Keratinocyte (primary cell): ENCODE measurements at regions not wholly inside any gene's neighbourhood (a gene's known extent, or its start where the extent isn't known, plus 50 kb on each side); places are given as distances from the start of the nearest gene placed in this dataset.
"Not testable (repeated sequence)": the region's sequence is repeated elsewhere in the genome, so short reads cannot be mapped to it uniquely, and the experiment has no call there.

ENCODE experiments used
- DNase-seq: peaks from one replicate; pipeline ENCODE4 v3.0.0-alpha.2; 2011; ENCODE audit warnings: low read depth, missing footprints, low spot score
- FAIRE-seq: peaks from 2 replicates; lab custom pipeline; 2011; peaks lifted over from hg19 to GRCh38; lab: Jason Lieb, UNC
- H2AFZ ChIP-seq: 2 replicates; pipeline ENCODE4 v1.6.0; 2012; ENCODE audit warnings: low read length, control low read depth, inconsistent platforms; ENCODE audit not compliant: control insufficient read depth
- H3K27ac ChIP-seq: 2 replicates; pipeline ENCODE4 v1.5.1; 2011; ENCODE audit warnings: low read length; ENCODE audit not compliant: control insufficient read depth, insufficient read depth
- H3K27me3 ChIP-seq: 3 replicates; pipeline ENCODE4 v1.6.0; 2011; ENCODE audit warnings: low read length; ENCODE audit not compliant: control insufficient read depth, insufficient read depth; ENCODE audit errors: extremely low read depth
- H3K36me3 ChIP-seq, 2 experiments: 2 replicates in 1 of 2; 3 replicates in 1 of 2; pipeline ENCODE4 v1.5.1; 2011; ENCODE audit warnings: low read length in 2 of 2, mild to moderate bottlenecking in 1 of 2; ENCODE audit not compliant: control insufficient read depth in 2 of 2, insufficient read depth in 2 of 2; ENCODE audit errors: extremely low read depth in 1 of 2
- H3K4me1 ChIP-seq: 3 replicates; pipeline ENCODE4 v1.5.1; 2011; ENCODE audit warnings: low read length; ENCODE audit not compliant: control insufficient read depth, insufficient read depth; ENCODE audit errors: extremely low read depth
- H3K4me2 ChIP-seq: 3 replicates; pipeline ENCODE4 v1.6.0; 2011; ENCODE audit warnings: low read depth, low read length; ENCODE audit not compliant: control insufficient read depth, insufficient read depth; ENCODE audit errors: extremely low read depth
- H3K4me3 ChIP-seq, 3 experiments: fragments of 200-600 bp in 1 of 3; sonication (generic) in 1 of 3; 2 replicates in 2 of 3; 3 replicates in 1 of 3; pipeline ENCODE4 v1.5.1; 2011 to 2016; ENCODE audit warnings: low read length in 3 of 3, mild to moderate bottlenecking in 3 of 3, control low read depth in 2 of 3, inconsistent platforms in 1 of 3, low read depth in 1 of 3, mixed read lengths in 1 of 3, mixed run types in 1 of 3, moderate library complexity in 1 of 3; ENCODE audit not compliant: control insufficient read depth in 2 of 3, insufficient read depth in 2 of 3; ENCODE audit errors: extremely low read depth in 1 of 3
- H3K79me2 ChIP-seq: 2 replicates; pipeline ENCODE4 v1.6.0; 2012; ENCODE audit warnings: low read length; ENCODE audit not compliant: control insufficient read depth, insufficient read depth
- H3K9ac ChIP-seq: 3 replicates; pipeline ENCODE4 v1.6.0; 2011; ENCODE audit warnings: low read length; ENCODE audit not compliant: control insufficient read depth, insufficient read depth; ENCODE audit errors: extremely low read depth
- H3K9me1 ChIP-seq: 3 replicates; pipeline ENCODE4 v1.6.0; 2011; ENCODE audit warnings: low read length; ENCODE audit not compliant: control insufficient read depth, insufficient read depth; ENCODE audit errors: extremely low read depth
- H3K9me3 ChIP-seq: 2 replicates; pipeline ENCODE4 v1.5.1; 2012; ENCODE audit warnings: low read depth, low read length; ENCODE audit not compliant: control insufficient read depth
- H4K20me1 ChIP-seq: 3 replicates; pipeline ENCODE4 v1.6.0; 2011; ENCODE audit warnings: low read length; ENCODE audit not compliant: control insufficient read depth, insufficient read depth; ENCODE audit errors: extremely low read depth
- CTCF ChIP-seq, 3 experiments: IDR thresholded peaks in 1 of 3; conservative IDR thresholded peaks in 1 of 3; optimal IDR thresholded peaks in 1 of 3; 2 replicates in 2 of 3; 3 replicates in 1 of 3; pipeline versions ENCODE3 to v1.5.1; 2011; ENCODE audit warnings: low read length in 3 of 3, mild to moderate bottlenecking in 3 of 3, moderate library complexity in 2 of 3, control low read depth in 1 of 3, inconsistent platforms in 1 of 3; ENCODE audit not compliant: insufficient read depth in 2 of 3; ENCODE audit errors: extremely low read depth in 1 of 3
- EZH2 ChIP-seq: IDR thresholded peaks from one replicate; pipeline ENCODE4 v1.6.1; 2012; ENCODE audit warnings: inconsistent platforms, mild to moderate bottlenecking, low read length, moderate library complexity
- dilution Hi-C: fragments of 300-500 bp; cut with MboI; formaldehyde crosslinking; loops from one replicate; pipeline ENCODE4 v1.7.0; 2020; ENCODE audit warnings: low sequenced_read_pairs; ENCODE audit not compliant: extremely low pct_ligation_motif_present

- Histone ChIP-seq H3K4me3 (no peak overlapping the region), H3K4me2 (no peak overlapping the region), H3K27ac (no peak overlapping the region), H3K9me1 (no peaks in the 10 kb centered on the region), H3K27me3 (no peaks in the 10 kb centered on the region), H4K20me1 (no peaks in the 10 kb centered on the region), H3K36me3 (no peaks in the 10 kb centered on the region), H3K4me1 (no peaks in the 10 kb centered on the region), H3K9me3 (no peaks in the 10 kb centered on the region), H3K79me2 (no peaks in the 10 kb centered on the region), H3K9ac (no peak overlapping the region), H2AFZ (no peak overlapping the region)
- dilution Hi-C loops: no loop called here
- TF ChIP-seq CTCF (optimal IDR thresholded peaks at IDR 0.05 in 1 of 3, IDR thresholded peaks at IDR 0.05 in 1 of 3, conservative IDR thresholded peaks at IDR 0.05 in 1 of 3; ENCODE audit: extremely low read depth in 1 of 3, insufficient read depth in 2 of 3, low read length in 3 of 3) (no peak), EZH2 (no peak)
- no peak for DNase-seq
- no peak for FAIRE-seq
Measured at GRCh38 chr1:222382171-222382570, 165.7 kb downstream of the HHIPL2 start.

- H3K9me3 ChIP-seq: no peaks in the 10 kb centered on the region
- dilution Hi-C loops: no loop called here
- no peak for DNase-seq
- H3K4me1 ChIP-seq: no peaks in the 10 kb centered on the region
- no peak for TF ChIP-seq CTCF (optimal IDR thresholded peaks at IDR 0.05 in 1 of 3, IDR thresholded peaks at IDR 0.05 in 1 of 3, conservative IDR thresholded peaks at IDR 0.05 in 1 of 3; ENCODE audit: extremely low read depth in 1 of 3, insufficient read depth in 2 of 3, low read length in 3 of 3)
- TF ChIP-seq EZH2: no peak
- no peaks in the 10 kb centered on the region for H4K20me1 ChIP-seq
- no peak for FAIRE-seq
- no peaks in the 10 kb centered on the region for H3K36me3 ChIP-seq
- no peaks in the 10 kb centered on the region for H3K79me2 ChIP-seq
- no peak overlapping the region for H3K9ac ChIP-seq
- H2AFZ ChIP-seq: no peak overlapping the region
- no peaks in the 10 kb centered on the region for H3K9me1 ChIP-seq
- no peaks in the 10 kb centered on the region for H3K27me3 ChIP-seq
- H3K4me3 ChIP-seq: no peak overlapping the region
- no peak overlapping the region for H3K27ac ChIP-seq
- H3K4me2 ChIP-seq: no peak overlapping the region
Measured at GRCh38 chr1:222377428-222378088, 170.3 kb downstream of the HHIPL2 start.

- H4K20me1 ChIP-seq, H3K79me2 ChIP-seq, dilution Hi-C loops, H3K9me3 ChIP-seq, H3K27ac ChIP-seq, DNase-seq, H2AFZ ChIP-seq, H3K36me3 ChIP-seq, H3K27me3 ChIP-seq, H3K4me3 ChIP-seq, FAIRE-seq, H3K9me1 ChIP-seq, H3K4me2 ChIP-seq, H3K9ac ChIP-seq, H3K4me1 ChIP-seq: not testable (repeated sequence)
Measured at GRCh38 chr1:222376791-222377190, 171.1 kb downstream of the HHIPL2 start.
